ENCODE measurements at regions not wholly inside any gene's neighbourhood (a gene's known extent, or its start where the extent isn't known, plus 50 kb on each side); places are given as distances from the start of the nearest gene placed in this dataset.
"Not testable (repeated sequence)": the region's sequence is repeated elsewhere in the genome, so short reads cannot be mapped to it uniquely, and the experiment has no call there.

DNA sequence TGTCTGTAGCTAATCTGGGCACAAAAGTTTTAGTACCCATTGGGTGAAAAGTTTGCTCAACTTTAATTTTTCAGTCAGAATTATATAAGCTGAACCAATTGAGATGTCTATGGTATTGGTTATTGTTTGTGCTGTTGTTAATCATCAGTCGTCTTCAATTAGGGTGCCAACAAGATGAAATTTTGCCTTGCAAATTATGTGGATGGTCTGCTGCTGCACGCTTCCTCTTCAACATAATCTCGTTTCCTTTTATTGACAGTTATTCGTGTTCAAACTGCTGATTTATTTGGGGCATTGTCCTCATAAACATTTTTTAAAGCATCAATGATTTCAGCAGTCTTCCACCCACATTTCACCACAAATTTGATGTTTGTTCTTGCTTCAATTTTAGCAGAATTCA, 194.0 kb downstream of the HTR1A start:
- Histone ChIP-seq H3K4me3 (ENCODE audit: low read depth, low read length) (no peak overlapping the region), H3K36me3 (ENCODE audit: control insufficient read depth, insufficient read depth, low read length) (no peaks in the 10 kb centered on the region), H3K27me3 (ENCODE audit: control insufficient read depth, insufficient read depth, low read length) (no peaks in the 10 kb centered on the region), H3K9me3 (ENCODE audit: control insufficient read depth, insufficient read depth, low read length) (no peaks in the 10 kb centered on the region), H3K27ac (ENCODE audit: low read depth, low read length) (no peak overlapping the region), H3K4me1 (ENCODE audit: control insufficient read depth, insufficient read depth, low read length) (no peaks in the 10 kb centered on the region)
- 80% methylated on average over 2 of the region's 4 CpGs for WGBS (ENCODE audit: insufficient coverage)
- DNase-seq (ENCODE audit: low read depth in 4 of 6, low spot score in 6 of 6), result no peak

DNA sequence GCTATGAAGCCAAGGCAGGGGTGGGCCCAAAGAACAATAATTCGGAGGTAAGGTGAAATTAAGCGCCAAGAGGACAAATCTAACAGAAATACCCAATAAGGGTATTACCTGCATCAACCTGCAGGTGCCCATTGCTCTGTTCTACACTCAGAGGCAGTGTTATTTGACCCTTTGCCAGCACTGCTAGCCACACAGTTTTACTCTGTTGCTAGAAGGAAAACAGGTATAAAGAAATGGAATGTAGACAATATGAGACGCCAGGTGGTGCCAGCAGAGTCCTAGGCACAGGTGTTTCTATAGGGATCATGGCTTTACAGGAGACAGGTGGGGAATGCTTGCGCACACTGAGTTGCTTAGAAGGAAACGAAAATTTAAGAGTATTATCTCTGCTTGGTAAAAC, 201.3 kb downstream of the HTR1A start:
- H3K27ac ChIP-seq (ENCODE audit: low read depth, low read length), result no peak overlapping the region
- no peaks in the 10 kb centered on the region for H3K4me1 ChIP-seq (ENCODE audit: control insufficient read depth, insufficient read depth, low read length)
- 100% methylated on average over 1 of the region's 5 CpGs for WGBS (ENCODE audit: insufficient coverage)
- no peak for DNase-seq (ENCODE audit: low read depth in 4 of 6, low spot score in 6 of 6)
- H3K9me3 ChIP-seq (ENCODE audit: control insufficient read depth, insufficient read depth, low read length), result no peaks in the 10 kb centered on the region
- H3K4me3 ChIP-seq (ENCODE audit: low read depth, low read length), result no peak overlapping the region
- no peaks in the 10 kb centered on the region for H3K27me3 ChIP-seq (ENCODE audit: control insufficient read depth, insufficient read depth, low read length)
- no peaks in the 10 kb centered on the region for H3K36me3 ChIP-seq (ENCODE audit: control insufficient read depth, insufficient read depth, low read length)

DNA sequence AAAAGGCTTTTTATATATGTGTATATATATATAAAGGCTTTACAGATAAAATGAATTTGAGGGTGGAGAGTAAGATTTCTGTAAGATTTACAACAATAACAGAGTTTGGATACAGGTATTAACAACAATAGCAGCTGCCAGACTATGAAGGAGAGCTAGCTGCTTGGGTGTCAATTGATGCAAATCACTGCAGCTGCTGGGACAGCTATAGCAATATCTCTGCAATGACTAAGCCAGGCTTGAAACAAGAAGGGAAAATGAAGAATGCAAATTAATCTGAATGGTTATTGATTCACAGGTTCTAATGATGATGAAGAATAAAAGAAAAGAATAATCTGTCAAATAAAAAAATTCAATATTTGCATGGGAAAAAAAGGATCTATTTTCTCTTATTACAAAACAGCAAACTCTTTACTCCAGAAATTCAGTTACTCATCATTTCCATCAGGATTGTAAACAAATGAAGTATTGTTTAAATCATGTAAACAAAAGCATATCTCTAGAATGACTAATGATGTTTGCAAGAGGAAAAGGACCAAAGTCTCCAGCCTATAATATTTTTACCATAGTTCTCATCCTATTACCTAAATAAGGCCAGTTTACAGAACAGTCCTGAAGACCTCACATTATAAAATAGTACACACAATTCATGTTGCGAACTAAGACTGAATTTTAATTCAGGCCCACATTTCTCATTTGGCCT, 219.0 kb downstream of the HTR1A start:
- Histone ChIP-seq H3K9me3 (ENCODE audit: control insufficient read depth, insufficient read depth, low read length) (no peaks in the 10 kb centered on the region), H3K4me3 (ENCODE audit: low read depth, low read length) (no peak overlapping the region), H3K4me1 (ENCODE audit: control insufficient read depth, insufficient read depth, low read length) (no peaks in the 10 kb centered on the region), H3K27me3 (ENCODE audit: control insufficient read depth, insufficient read depth, low read length) (no peaks in the 10 kb centered on the region), H3K36me3 (ENCODE audit: control insufficient read depth, insufficient read depth, low read length) (no peaks in the 10 kb centered on the region), H3K27ac (ENCODE audit: low read depth, low read length) (no peak overlapping the region)
- no peak for DNase-seq (ENCODE audit: low read depth in 4 of 6, low spot score in 6 of 6)
- WGBS (ENCODE audit: insufficient coverage), result 80% methylated on average over 1 of the region's 1 CpG

DNA sequence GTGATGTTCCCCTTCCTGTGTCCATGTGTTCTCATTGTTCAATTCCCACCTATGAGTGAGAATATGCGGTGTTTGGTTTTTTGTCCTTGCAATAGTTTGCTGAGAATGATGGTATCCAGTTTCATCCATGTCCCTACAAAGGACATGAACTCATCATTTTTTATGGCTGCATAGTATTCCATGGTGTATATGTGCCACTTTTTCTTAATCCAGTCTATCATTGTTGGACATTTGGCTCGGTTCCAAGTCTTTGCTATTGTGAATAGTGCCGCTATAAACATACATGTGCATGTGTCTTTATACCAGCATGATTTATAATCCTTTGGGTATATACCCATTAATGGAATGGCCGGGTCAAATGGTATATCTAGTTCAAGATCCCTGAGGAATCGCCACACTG, 229.4 kb downstream of the HTR1A start:
- H3K27me3 ChIP-seq (ENCODE audit: control insufficient read depth, insufficient read depth, low read length); H3K4me1 ChIP-seq (ENCODE audit: control insufficient read depth, insufficient read depth, low read length); H3K9me3 ChIP-seq (ENCODE audit: control insufficient read depth, insufficient read depth, low read length); H3K27ac ChIP-seq (ENCODE audit: low read depth, low read length); H3K4me3 ChIP-seq (ENCODE audit: low read depth, low read length); H3K36me3 ChIP-seq (ENCODE audit: control insufficient read depth, insufficient read depth, low read length); DNase-seq (ENCODE audit: low read depth in 4 of 6, low spot score in 6 of 6): not testable (repeated sequence)
- no CpG with 5 or more reads among the region's 5 CpGs for WGBS (ENCODE audit: insufficient coverage)

DNA sequence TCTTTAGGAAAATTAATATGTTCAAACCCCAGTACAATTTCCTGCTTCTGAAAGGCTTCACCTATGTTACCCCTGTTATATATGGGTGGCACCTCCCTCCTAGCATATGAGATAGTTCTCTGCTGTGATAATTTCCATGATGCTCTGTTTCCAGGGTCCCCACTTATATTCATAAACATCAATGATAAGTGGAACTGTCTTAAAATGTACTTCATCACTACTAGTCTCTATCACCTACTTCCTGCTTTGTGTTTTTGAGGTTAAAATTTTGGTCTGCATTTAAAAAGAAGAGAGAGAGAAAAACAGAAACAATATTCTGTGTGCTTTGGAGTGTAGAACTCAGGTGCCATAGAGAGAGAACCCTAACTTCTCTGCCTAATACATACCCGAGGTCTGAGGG, 234.7 kb downstream of the HTR1A start:
- WGBS (ENCODE audit: insufficient coverage), result no CpG with 5 or more reads among the region's 1 CpG
- Histone ChIP-seq H3K27me3 (ENCODE audit: control insufficient read depth, insufficient read depth, low read length) (no peaks in the 10 kb centered on the region), H3K4me3 (ENCODE audit: low read depth, low read length) (no peak overlapping the region), H3K27ac (ENCODE audit: low read depth, low read length) (no peak overlapping the region), H3K9me3 (ENCODE audit: control insufficient read depth, insufficient read depth, low read length) (no peaks in the 10 kb centered on the region), H3K36me3 (ENCODE audit: control insufficient read depth, insufficient read depth, low read length) (no peaks in the 10 kb centered on the region), H3K4me1 (ENCODE audit: control insufficient read depth, insufficient read depth, low read length) (no peaks in the 10 kb centered on the region)
- no peak for DNase-seq (ENCODE audit: low read depth in 4 of 6, low spot score in 6 of 6)

DNA sequence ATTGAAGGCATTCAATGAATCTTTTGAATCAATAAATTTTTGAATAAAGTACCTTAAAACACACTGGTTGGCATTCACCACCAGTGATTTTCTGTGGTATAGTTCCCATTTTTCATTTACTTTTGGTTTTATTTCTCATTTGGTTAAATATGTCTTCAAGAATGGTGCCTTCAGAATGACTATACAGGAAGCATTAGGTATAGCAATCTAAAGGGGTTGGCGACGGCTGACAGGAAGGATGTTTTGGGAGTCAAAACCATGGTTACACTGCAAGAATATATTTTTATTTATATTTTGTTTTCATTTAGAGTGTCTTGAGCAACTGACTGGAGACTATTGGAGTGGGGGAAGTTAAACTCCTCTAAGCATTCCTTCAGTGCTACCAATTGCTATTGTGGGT, 235.7 kb downstream of the HTR1A start:
- DNase-seq (ENCODE audit: low read depth in 4 of 6, low spot score in 6 of 6), result no peak
- H3K9me3 ChIP-seq (ENCODE audit: control insufficient read depth, insufficient read depth, low read length), result no peaks in the 10 kb centered on the region
- no CpG with 5 or more reads among the region's 2 CpGs for WGBS (ENCODE audit: insufficient coverage)

DNA sequence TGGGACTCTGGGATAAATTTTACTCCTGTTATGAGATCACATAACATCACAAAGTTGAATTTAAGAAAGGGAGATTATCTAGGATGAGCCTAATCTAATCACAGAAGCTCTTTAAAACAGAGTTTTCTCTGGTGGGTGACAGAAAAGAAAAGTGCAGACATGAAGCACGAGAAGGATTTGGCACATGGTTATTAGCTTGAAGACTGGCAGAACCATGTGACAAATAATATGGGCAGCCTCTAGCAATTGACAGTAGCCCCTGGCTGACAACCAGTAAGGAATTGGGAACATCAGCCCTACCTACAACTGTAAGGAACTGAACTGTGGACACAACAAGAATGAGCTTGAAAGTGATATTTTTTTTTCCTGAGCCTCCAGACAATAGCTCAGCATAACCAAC, 243.1 kb downstream of the HTR1A start:
- WGBS (ENCODE audit: insufficient coverage), result 50% methylated on average over 1 of the region's 1 CpG
- no peaks in the 10 kb centered on the region for H3K9me3 ChIP-seq (ENCODE audit: control insufficient read depth, insufficient read depth, low read length)
- no peaks in the 10 kb centered on the region for H3K36me3 ChIP-seq (ENCODE audit: control insufficient read depth, insufficient read depth, low read length)

More for the DNA sequence above, 235.7 kb downstream of the HTR1A start:
- no peaks in the 10 kb centered on the region for H3K4me1 ChIP-seq (ENCODE audit: control insufficient read depth, insufficient read depth, low read length)
- no peaks in the 10 kb centered on the region for H3K27me3 ChIP-seq (ENCODE audit: control insufficient read depth, insufficient read depth, low read length)
- no peak overlapping the region for H3K27ac ChIP-seq (ENCODE audit: low read depth, low read length)
- H3K4me3 ChIP-seq (ENCODE audit: low read depth, low read length), result no peak overlapping the region
- no peaks in the 10 kb centered on the region for H3K36me3 ChIP-seq (ENCODE audit: control insufficient read depth, insufficient read depth, low read length)

DNA sequence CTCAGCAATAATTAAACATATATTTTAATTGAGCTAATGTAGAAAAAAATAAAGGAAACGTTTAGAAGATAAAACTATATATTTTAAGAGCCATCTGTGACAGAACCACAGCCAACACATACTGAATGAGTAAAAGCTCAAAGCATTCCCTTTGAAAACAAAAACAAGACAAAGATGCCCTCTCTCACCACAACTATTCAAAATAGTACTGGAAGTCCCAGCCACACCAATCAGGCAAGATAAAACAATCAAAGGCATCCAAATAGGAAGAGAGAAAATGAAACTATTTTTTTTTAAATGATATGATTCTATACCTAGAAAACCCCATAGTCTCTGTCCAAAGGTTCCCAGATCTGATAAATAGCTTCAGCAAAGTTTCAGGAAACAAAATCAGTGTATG, 262.0 kb downstream of the HTR1A start:
- DNase-seq (ENCODE audit: low read depth in 4 of 6, low spot score in 6 of 6), result no peak
- WGBS (ENCODE audit: insufficient coverage), result no CpG with 5 or more reads among the region's 1 CpG
- no peaks in the 10 kb centered on the region for H3K4me1 ChIP-seq (ENCODE audit: control insufficient read depth, insufficient read depth, low read length)
- H3K36me3 ChIP-seq (ENCODE audit: control insufficient read depth, insufficient read depth, low read length), result no peaks in the 10 kb centered on the region
- H3K4me3 ChIP-seq (ENCODE audit: low read depth, low read length), result no peak overlapping the region
- no peak overlapping the region for H3K27ac ChIP-seq (ENCODE audit: low read depth, low read length)
- no peaks in the 10 kb centered on the region for H3K9me3 ChIP-seq (ENCODE audit: control insufficient read depth, insufficient read depth, low read length)
- no peaks in the 10 kb centered on the region for H3K27me3 ChIP-seq (ENCODE audit: control insufficient read depth, insufficient read depth, low read length)

More for the DNA sequence above, 243.1 kb downstream of the HTR1A start:
- Histone ChIP-seq H3K4me1 (ENCODE audit: control insufficient read depth, insufficient read depth, low read length) (no peaks in the 10 kb centered on the region), H3K4me3 (ENCODE audit: low read depth, low read length) (no peak overlapping the region), H3K27ac (ENCODE audit: low read depth, low read length) (no peak overlapping the region), H3K27me3 (ENCODE audit: control insufficient read depth, insufficient read depth, low read length) (no peaks in the 10 kb centered on the region)
- DNase-seq (ENCODE audit: low read depth in 4 of 6, low spot score in 6 of 6), result no peak

DNA sequence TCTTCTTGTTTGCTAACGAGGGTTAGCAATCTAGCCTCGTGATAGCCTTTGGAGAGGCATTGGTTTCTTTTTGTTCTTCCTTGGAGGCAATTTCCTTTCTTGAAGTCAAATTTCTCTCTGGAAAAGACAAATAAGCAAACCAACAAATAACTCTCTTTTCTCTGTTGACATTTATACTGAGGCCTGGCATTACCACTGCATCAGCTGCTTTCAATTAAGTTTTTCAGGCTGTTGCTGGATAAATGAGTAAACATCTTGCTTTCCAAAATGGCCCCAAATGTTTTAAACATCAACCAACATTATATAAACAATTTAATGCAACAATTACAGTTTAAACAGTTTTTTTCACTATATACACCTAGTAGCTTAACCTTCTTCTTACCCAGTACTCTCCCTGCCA, 264.4 kb downstream of the HTR1A start:
- Histone ChIP-seq H3K27me3 (ENCODE audit: control insufficient read depth, insufficient read depth, low read length) (no peaks in the 10 kb centered on the region), H3K27ac (ENCODE audit: low read depth, low read length) (no peak overlapping the region), H3K9me3 (ENCODE audit: control insufficient read depth, insufficient read depth, low read length) (no peaks in the 10 kb centered on the region), H3K4me3 (ENCODE audit: low read depth, low read length) (no peak overlapping the region), H3K36me3 (ENCODE audit: control insufficient read depth, insufficient read depth, low read length) (no peaks in the 10 kb centered on the region), H3K4me1 (ENCODE audit: control insufficient read depth, insufficient read depth, low read length) (no peaks in the 10 kb centered on the region)
- WGBS (ENCODE audit: insufficient coverage), result no CpG with 5 or more reads among the region's 2 CpGs
- no peak for DNase-seq (ENCODE audit: low read depth in 4 of 6, low spot score in 6 of 6)

DNA sequence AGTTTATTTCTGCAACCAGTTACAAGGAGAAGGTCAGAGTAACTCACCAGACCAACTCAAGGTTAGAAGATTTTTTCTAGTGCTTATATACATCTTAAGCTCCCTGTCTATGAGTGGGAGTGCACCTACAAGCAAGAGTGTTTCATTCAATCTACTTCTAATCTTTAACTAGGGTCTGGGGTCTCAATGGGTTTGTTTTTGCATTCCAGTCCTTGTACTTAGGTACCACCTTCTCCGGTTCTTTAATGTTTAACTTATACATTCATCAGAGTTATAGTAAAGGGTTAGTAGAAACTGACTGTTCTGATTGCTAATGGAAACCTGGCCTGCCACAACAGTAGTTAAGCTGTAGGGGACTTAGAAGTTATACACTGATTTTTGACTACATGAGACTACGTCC, 271.7 kb downstream of the HTR1A start:
- no peak for DNase-seq (ENCODE audit: low read depth in 4 of 6, low spot score in 6 of 6)
- no peaks in the 10 kb centered on the region for H3K27me3 ChIP-seq (ENCODE audit: control insufficient read depth, insufficient read depth, low read length)
- no peaks in the 10 kb centered on the region for H3K4me1 ChIP-seq (ENCODE audit: control insufficient read depth, insufficient read depth, low read length)
- H3K27ac ChIP-seq (ENCODE audit: low read depth, low read length), result no peak overlapping the region
- no peak overlapping the region for H3K4me3 ChIP-seq (ENCODE audit: low read depth, low read length)
- H3K36me3 ChIP-seq (ENCODE audit: control insufficient read depth, insufficient read depth, low read length), result no peaks in the 10 kb centered on the region
- no CpG with 5 or more reads among the region's 2 CpGs for WGBS (ENCODE audit: insufficient coverage)
- no peaks in the 10 kb centered on the region for H3K9me3 ChIP-seq (ENCODE audit: control insufficient read depth, insufficient read depth, low read length)

Measured in spinal cord (tissue), 9 donors.